Common myeloid progenitor, CD34-positive (primary cell): ENCODE measurements at regions not wholly inside any gene's neighbourhood (a gene's known extent, or its start where the extent isn't known, plus 50 kb on each side); places are given as distances from the start of the nearest gene placed in this dataset.
"Not testable (repeated sequence)": the region's sequence is repeated elsewhere in the genome, so short reads cannot be mapped to it uniquely, and the experiment has no call there.

Experiments used
- CTCF ChIA-PET: fragments of 350-600 bp; sonication (Branson Sonifier 250); formaldehyde crosslinking; loops from one replicate; lab custom pipeline; 2021; ENCODE audit warnings: antibody characterized with exemption; lab: Charles Lee
- POLR2A ChIA-PET: fragments of 350-600 bp; sonication (Branson Sonifier 250); formaldehyde crosslinking; loops from one replicate; lab custom pipeline; 2021; ENCODE audit warnings: antibody characterized with exemption; lab: Charles Lee
- DNase-seq, 3 donors: peaks; one replicate each; pipeline versions ENCODE4 v3.0.0 to v3.0.0-alpha.2; 2013
- H3K27ac ChIP-seq, 2 experiments: 1 replicate in 1 of 2; 2 replicates in 1 of 2; pipeline ENCODE4 v1.7.0; 2013; ENCODE audit warnings: inconsistent platforms in 2 of 2, low read length in 2 of 2, mild to moderate bottlenecking in 2 of 2, low read depth in 1 of 2, moderate library complexity in 1 of 2; ENCODE audit not compliant: severe bottlenecking in 2 of 2, insufficient read depth in 1 of 2, poor library complexity in 1 of 2
- H3K27me3 ChIP-seq, 5 experiments: replicated peaks in 2 of 5; 1 replicate in 3 of 5; 2 replicates in 2 of 5; pipeline versions ENCODE4 v1.6.1 to v1.7.0; 2013; ENCODE audit warnings: low read length in 4 of 5, mild to moderate bottlenecking in 2 of 5, moderate library complexity in 2 of 5, inconsistent platforms in 1 of 5; ENCODE audit not compliant: insufficient read depth in 5 of 5, control insufficient read depth in 4 of 5
- H3K36me3 ChIP-seq, 4 experiments: 1 replicate in 2 of 4; 2 replicates in 2 of 4; pipeline versions ENCODE4 v1.6.1 to v1.7.0; 2013; ENCODE audit warnings: low read length in 3 of 4, control low read depth in 1 of 4, mild to moderate bottlenecking in 1 of 4; ENCODE audit not compliant: control insufficient read depth in 4 of 4, insufficient read depth in 4 of 4
- H3K4me1 ChIP-seq, 4 experiments: 1 replicate in 3 of 4; 2 replicates in 1 of 4; pipeline versions ENCODE4 v1.6.1 to v1.7.1; 2013; ENCODE audit warnings: low read length in 3 of 4, mild to moderate bottlenecking in 3 of 4, control low read depth in 1 of 4, inconsistent platforms in 1 of 4, moderate library complexity in 1 of 4; ENCODE audit not compliant: control insufficient read depth in 4 of 4, insufficient read depth in 4 of 4; ENCODE audit errors: control extremely low read depth in 1 of 4
- H3K4me3 ChIP-seq, 7 experiments: 1 replicate in 4 of 7; 2 replicates in 3 of 7; pipeline versions ENCODE4 v1.5.1 to v1.7.0; 2013; ENCODE audit warnings: mild to moderate bottlenecking in 7 of 7, low read length in 6 of 7, moderate library complexity in 6 of 7, inconsistent platforms in 2 of 7, low read depth in 2 of 7, control low read depth in 1 of 7; ENCODE audit not compliant: insufficient read depth in 4 of 7, control insufficient read depth in 1 of 7; ENCODE audit errors: extremely low read depth in 1 of 7
- H3K9me3 ChIP-seq, 5 experiments: 1 replicate in 4 of 5; 2 replicates in 1 of 5; pipeline versions ENCODE4 v1.6.1 to v1.7.1; 2013; ENCODE audit warnings: low read length in 4 of 5, mild to moderate bottlenecking in 2 of 5, inconsistent platforms in 1 of 5, low read depth in 1 of 5, moderate library complexity in 1 of 5; ENCODE audit not compliant: control insufficient read depth in 4 of 5, insufficient read depth in 2 of 5; ENCODE audit errors: control extremely low read depth in 1 of 5
- WGBS: methylation state at CpG from one replicate; pipeline ENCODE4 v1.1.5; 2013; ENCODE audit not compliant: insufficient coverage; 5-methylcytosine and 5-hydroxymethylcytosine counted together

DNA sequence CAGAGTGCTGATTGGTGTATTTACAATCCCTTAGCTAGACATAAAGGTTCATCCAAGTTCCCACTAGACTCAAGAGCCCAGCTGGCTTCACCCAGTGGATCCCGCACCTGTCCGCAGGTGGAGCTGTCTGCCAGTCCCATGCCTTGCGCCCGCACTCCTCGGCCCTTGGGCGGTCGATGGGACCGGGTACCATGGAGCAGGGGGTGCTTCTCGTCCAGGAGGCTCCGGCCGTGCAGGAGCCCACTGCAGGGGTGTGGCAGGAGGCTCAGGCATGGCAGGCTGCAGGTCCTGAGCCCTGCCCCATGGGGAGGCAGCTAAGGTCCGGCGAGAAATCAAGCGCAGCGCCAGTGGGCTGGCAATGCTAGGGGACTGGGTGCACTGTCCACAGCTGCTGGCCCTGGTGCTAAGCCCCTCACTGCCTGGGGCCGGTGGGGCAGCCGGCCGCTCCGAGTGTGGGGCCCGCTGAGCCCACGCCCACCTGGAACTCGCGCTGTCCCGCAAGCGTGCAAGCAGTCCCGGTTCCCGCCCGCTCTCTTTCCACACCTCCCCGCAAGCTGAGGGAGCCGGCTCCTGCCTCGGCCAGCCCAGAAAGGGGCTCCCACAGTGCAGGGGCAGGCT lies 1206.3 kb downstream of the OTOL1 start:
- ChIA-PET CTCF (no interaction called here), POLR2A (no interaction called here)
- H3K27me3 ChIP-seq: no peaks in the 10 kb centered on the region
- H3K9me3 ChIP-seq: no peaks in the 10 kb centered on the region
- no peaks in the 10 kb centered on the region for H3K4me1 ChIP-seq
- 93% methylated on average over 19 of the region's 31 CpGs for WGBS
- DNase-seq: no peak
- H3K4me3 ChIP-seq: no peak overlapping the region
- H3K36me3 ChIP-seq: no peaks in the 10 kb centered on the region
- H3K27ac ChIP-seq: no peak overlapping the region

DNA sequence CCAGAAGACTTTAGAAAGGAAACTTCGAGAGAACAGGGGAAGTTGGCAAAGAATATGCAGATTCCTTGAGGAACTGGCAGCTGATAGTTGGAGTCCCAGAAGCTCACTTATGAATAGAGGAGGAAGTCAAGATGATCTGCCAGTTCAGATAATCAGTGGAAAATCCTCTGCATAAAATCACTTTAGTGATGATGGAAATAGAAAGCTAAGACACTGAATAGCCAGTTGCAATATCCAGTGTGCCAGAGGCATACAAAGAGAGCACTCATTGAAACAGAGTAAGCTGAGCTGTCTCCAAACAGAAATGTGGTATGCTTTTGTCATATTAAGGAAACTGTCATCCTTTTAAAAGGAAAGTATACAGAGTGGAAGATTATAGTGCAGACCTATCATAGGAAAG lies 1207.6 kb downstream of the OTOL1 start:
- CTCF ChIA-PET: no interaction called here
- POLR2A ChIA-PET: no interaction called here
- WGBS: 9% methylated on average over 1 of the region's 1 CpG

DNA sequence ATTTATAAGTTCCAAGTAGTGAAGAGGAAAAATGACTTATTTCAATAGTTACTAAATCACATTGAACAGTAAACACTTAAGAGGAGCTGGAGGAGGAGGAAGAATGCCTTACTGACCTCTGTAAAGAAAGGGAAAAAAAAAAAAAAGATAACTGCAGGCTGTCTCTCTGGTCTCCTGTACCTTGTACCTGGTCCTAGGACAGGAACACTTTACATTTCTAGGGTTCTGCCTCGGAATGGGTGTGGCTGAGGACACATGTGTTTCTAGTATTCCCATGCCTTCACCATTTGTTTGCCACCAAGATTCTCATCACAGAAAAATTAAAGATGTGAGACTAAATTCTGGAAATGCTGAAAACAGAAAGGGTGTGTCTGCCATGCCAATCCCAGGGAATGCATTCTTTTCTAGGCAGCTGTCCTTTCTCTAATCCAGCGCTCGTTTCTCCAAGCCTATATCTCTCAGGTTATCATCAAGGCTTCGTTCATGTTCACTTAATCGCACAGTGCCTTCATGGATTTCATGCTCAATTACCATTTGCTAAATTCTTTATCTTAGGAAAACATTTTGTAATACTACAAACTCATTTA lies 1208.3 kb downstream of the OTOL1 start:
- no peaks in the 10 kb centered on the region for H3K4me1 ChIP-seq
- no peaks in the 10 kb centered on the region for H3K27me3 ChIP-seq
- no peaks in the 10 kb centered on the region for H3K9me3 ChIP-seq
- ChIA-PET CTCF (no interaction called here), POLR2A (no interaction called here)
- H3K27ac ChIP-seq: no peak overlapping the region
- no peak overlapping the region for H3K4me3 ChIP-seq
- 82% methylated on average over 3 of the region's 5 CpGs for WGBS
- DNase-seq: no peak
- H3K36me3 ChIP-seq: no peaks in the 10 kb centered on the region

More for the DNA sequence above, 1207.6 kb downstream of the OTOL1 start:
- DNase-seq: no peak
- Histone ChIP-seq H3K27me3 (no peaks in the 10 kb centered on the region), H3K27ac (no peak overlapping the region), H3K9me3 (no peaks in the 10 kb centered on the region), H3K36me3 (no peaks in the 10 kb centered on the region), H3K4me1 (no peaks in the 10 kb centered on the region), H3K4me3 (no peak overlapping the region)

DNA sequence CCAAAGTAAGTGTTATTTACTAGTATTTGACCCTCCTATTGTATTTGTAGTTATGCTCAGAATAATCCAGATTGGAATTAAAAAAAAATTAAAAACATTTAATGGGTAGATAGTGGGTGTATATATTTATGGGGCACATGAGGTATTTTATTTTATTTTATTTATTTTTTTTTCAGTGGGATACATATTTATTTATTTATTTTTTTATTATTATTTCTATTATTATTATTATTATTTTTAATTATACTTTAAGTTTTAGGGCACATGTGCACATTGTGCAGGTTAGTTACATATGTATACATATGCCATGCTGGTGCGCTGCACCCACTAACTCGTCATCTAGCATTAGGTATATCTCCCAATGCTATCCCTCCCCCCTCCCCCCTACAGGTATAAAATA lies 1211.8 kb downstream of the OTOL1 start:
- H3K27ac ChIP-seq, DNase-seq, H3K9me3 ChIP-seq, H3K4me3 ChIP-seq, H3K27me3 ChIP-seq, H3K4me1 ChIP-seq, CTCF ChIA-PET, POLR2A ChIA-PET, H3K36me3 ChIP-seq: not testable (repeated sequence)
- WGBS: no CpG with 5 or more reads among the region's 2 CpGs

DNA sequence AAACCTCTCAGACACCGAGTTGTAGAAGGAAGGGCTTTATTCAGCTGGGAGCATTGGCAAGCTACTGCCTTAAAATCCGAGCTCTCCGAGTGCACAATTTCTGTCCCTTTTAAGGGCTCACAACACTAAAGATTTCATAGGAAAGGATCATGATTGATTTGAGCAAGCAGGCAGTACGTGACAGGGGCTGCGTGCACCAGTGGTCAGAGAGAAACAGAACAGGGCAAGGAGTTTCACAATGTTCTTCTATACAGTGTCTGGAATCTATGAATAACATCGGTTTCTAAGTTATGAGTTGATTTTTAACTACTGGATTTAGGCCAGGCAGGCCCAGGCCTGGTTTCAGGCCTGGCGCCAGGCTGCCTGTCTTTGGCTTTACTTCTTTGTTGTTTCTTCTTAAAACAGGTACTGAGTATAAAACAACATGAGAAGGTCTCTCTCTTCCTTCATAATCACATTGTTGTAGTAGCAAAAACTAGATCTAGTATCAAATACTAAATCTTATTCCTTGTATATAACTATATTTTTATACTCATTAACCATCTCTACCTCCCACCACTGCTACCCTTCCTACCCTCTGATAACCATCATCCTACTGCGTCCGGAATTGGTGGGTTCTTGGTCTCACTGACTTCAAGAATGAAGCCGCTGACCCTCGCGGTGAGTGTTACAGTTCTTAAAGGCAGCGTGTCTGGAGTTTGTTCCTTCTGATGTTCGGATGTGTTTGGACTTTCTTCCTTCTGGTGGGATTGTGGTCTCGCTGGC lies 1212.5 kb downstream of the OTOL1 start:
- H3K4me1 ChIP-seq, H3K9me3 ChIP-seq, H3K27ac ChIP-seq, DNase-seq, H3K36me3 ChIP-seq, H3K27me3 ChIP-seq, POLR2A ChIA-PET, CTCF ChIA-PET, H3K4me3 ChIP-seq: not testable (repeated sequence)
- WGBS: 95% methylated on average over 10 of the region's 15 CpGs

DNA sequence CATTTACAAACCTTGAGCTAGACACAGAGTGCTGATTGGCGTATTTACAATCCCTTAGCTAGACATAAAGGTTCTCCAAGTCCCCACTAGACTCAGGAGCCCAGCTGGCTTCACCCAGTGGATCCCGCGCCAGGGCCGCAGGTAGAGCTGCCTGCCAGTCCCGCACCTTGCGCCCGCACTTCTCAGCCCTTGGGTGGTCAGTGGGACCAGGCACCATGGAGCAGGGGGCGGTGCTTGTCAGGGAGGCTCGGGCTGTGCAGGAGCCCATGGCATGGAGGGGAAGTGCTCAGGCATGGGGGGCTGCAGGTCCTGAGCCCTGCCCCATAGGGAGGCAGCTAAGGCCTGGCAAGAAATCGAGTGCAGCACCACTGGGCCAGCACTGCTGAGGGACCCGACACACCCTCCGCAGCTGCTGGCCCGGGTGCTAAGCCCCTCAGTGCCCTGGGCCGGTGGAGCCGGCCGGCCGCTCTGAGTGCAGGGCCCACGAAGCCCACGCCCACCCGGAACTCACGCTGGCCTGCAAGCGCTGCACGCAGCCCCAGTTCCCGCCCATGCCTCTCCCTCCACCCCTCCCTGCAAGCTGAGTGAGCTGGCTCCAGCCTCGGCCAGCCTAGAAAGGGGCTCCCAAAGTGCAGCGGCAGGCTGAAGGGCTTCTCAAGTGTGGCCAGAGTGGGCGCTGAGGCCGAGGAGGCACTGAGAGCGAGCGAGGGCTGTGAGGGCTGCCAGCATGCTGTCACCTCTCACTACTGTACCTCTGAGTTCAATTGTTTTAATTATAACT lies 1213.9 kb downstream of the OTOL1 start:
- H3K36me3 ChIP-seq: no peaks in the 10 kb centered on the region
- POLR2A ChIA-PET: no interaction called here

DNA sequence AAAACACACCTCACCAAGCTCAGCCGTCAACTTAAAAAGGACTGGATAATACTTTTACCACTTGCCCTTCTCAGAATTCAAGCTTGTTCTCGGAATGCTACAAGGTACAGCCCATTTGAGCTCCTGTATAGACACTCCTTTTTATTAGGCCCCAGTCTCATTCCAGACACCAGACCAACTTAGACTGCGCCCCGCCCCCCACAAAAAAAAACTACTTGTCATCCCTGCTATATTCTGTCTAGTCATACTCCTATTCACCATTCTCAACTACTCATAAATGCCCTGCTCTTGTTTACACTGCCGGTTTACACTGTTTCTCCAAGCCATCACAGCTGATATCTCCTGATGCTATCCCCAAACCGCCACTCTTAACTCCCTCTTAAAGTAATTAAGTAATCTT lies 1220.5 kb downstream of the OTOL1 start:
- DNase-seq, POLR2A ChIA-PET, H3K9me3 ChIP-seq, H3K36me3 ChIP-seq, H3K27ac ChIP-seq, H3K4me1 ChIP-seq, CTCF ChIA-PET, H3K4me3 ChIP-seq, H3K27me3 ChIP-seq: not testable (repeated sequence)
- 83% methylated on average over 4 of the region's 6 CpGs for WGBS

More for the DNA sequence above, 1213.9 kb downstream of the OTOL1 start:
- 95% methylated on average over 23 of the region's 30 CpGs for WGBS
- DNase-seq: no peak
- Histone ChIP-seq H3K27ac (no peak overlapping the region), H3K9me3 (no peaks in the 10 kb centered on the region), H3K4me3 (no peak overlapping the region), H3K27me3 (no peaks in the 10 kb centered on the region), H3K4me1 (no peaks in the 10 kb centered on the region)
- CTCF ChIA-PET: no interaction called here
